Left kidney (tissue), 1 donor: ENCODE measurements at regions not wholly inside any gene's neighbourhood (a gene's known extent, or its start where the extent isn't known, plus 50 kb on each side); places are given as distances from the start of the nearest gene placed in this dataset.
"Not testable (repeated sequence)": the region's sequence is repeated elsewhere in the genome, so short reads cannot be mapped to it uniquely, and the experiment has no call there.

Source experiments
- DNase-seq: peaks from one replicate; pipeline ENCODE4 v3.0.0-alpha.2; 2013

DNA sequence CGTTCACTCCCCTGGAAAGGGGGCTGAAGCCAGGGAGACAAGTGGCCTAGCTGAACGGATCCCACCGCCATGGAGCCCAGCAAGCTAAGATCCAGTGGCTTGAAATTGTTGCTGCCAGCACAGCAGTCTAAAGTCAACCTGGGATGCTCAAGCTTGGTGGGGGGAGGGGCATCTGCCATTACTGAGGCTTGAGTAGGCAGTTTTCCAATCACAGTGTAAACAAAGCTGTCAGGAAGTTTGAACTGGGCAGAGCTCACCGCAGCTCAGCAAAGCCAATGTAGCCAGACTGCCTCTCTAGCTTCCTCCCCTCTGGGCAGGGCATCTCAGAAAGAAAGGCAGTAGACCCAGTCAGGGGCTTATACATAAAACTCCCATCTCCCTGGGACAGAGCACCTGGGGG lies 470.0 kb upstream of the DIAPH2 start:
- not testable (repeated sequence) for DNase-seq

DNA sequence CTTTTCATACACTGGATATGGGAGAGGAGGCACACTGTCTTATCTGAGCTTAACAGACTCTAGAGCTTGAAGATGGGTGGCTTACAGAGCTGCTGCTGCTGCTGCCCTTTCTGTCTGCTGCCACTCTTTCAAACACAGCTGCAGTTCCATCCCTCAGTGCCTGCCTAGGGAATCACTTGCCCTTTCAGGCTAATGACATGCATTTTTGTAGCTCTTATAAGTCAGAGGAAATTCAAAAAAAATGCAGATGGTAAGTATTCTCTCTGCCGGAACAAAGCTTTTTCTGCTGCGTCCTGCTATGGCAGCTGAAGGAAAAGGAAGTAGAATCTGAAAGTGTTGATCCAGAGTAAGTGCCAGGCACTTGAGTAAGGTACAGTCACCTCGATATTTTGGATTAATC lies 460.4 kb upstream of the DIAPH2 start:
- DNase-seq: no peak

DNA sequence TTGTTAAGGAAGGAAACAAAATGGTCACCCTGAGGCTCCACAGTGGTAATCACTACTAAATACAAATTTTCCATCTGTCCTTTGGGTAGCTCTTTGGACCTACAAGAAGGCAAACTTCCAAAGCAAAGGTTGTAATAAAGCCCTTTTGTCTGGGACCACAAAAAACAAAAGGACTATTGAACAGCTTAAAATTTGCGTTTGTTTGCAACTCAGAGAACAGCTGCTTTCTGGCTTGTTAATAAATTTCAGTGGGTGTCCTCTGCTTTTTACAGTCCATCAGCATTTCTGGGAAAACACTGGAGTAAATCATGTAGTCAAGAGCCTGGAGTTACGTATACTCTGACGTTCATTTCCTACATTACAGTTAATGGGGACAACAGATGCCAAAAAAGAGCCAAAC lies 439.7 kb upstream of the DIAPH2 start:
- peak; percentile 10 for DNase-seq

DNA sequence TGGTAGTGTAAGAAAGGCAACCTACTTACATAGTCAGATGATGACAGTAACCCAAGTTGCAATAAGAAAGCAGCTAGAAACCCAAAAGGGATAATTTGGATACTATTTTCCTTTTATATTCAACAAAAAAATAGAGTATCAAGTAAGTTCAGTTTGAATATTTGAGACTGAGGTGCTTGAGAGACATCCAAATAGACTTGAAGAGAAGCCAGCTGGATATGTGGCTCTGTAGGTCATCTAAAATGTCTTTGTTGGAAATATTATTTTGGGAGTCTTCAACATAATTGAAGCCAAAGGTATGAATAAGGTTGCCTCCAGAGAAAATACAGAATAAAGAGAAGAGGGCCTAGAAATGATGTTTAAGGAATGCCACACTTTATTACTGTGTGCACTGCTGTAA lies 438.2 kb upstream of the DIAPH2 start:
- no peak for DNase-seq
